ENCODE measurements at regions not wholly inside any gene's neighbourhood (a gene's known extent, or its start where the extent isn't known, plus 50 kb on each side); places are given as distances from the start of the nearest gene placed in this dataset.

- H3K36me3 ChIP-seq, result no peaks in the 10 kb centered on the region
- H3K9me3 ChIP-seq, result no peaks in the 10 kb centered on the region
- H3K27me3 ChIP-seq (replicated peaks; ENCODE audit: insufficient read depth), result no peaks in the 10 kb centered on the region
- no peak overlapping the region for H3K4me3 ChIP-seq
- H3K4me1 ChIP-seq (ENCODE audit: control insufficient read depth in 1 of 2, low read depth in 2 of 2), result no peaks in the 10 kb centered on the region
- ATAC-seq (ENCODE audit: insufficient number of reproducible peaks, low FRiP score, low read depth) (no peak), DNase-seq (ENCODE audit: low spot score) (no peak)
- TF ChIP-seq CTCF (IDR thresholded peaks at IDR 0.05), result no peak
- no peak overlapping the region for H3K27ac ChIP-seq
These were observed 754.7 kb downstream of the DTWD2 start for GRCh38 chr5:118233606-118234005.

- Histone ChIP-seq H3K4me1 (ENCODE audit: control insufficient read depth in 1 of 2, low read depth in 2 of 2) (no peaks in the 10 kb centered on the region), H3K27ac (no peak overlapping the region), H3K36me3 (no peaks in the 10 kb centered on the region), H3K4me3 (no peak overlapping the region), H3K9me3 (no peaks in the 10 kb centered on the region), H3K27me3 (replicated peaks; ENCODE audit: insufficient read depth) (no peaks in the 10 kb centered on the region)
- DNase-seq (ENCODE audit: low spot score) (no peak), ATAC-seq (ENCODE audit: insufficient number of reproducible peaks, low FRiP score, low read depth) (no peak)
- TF ChIP-seq CTCF (IDR thresholded peaks at IDR 0.05), result no peak
These were observed 759.9 kb downstream of the DTWD2 start for GRCh38 chr5:118228489-118228888.

GRCh38 chr5:118224546-118224945 is 763.8 kb downstream of the DTWD2 start:
- Histone ChIP-seq H3K4me1 (ENCODE audit: control insufficient read depth in 1 of 2, low read depth in 2 of 2) (no peaks in the 10 kb centered on the region), H3K27ac (no peak overlapping the region), H3K4me3 (no peak overlapping the region), H3K27me3 (replicated peaks; ENCODE audit: insufficient read depth) (no peaks in the 10 kb centered on the region), H3K36me3 (no peaks in the 10 kb centered on the region), H3K9me3 (no peaks in the 10 kb centered on the region)
- DNase-seq (ENCODE audit: low spot score) (no peak), ATAC-seq (ENCODE audit: insufficient number of reproducible peaks, low FRiP score, low read depth) (no peak)
- TF ChIP-seq CTCF (IDR thresholded peaks at IDR 0.05), result no peak

- no peak for TF ChIP-seq CTCF (IDR thresholded peaks at IDR 0.05)
- Histone ChIP-seq H3K27me3 (replicated peaks; ENCODE audit: insufficient read depth) (no peaks in the 10 kb centered on the region), H3K9me3 (no peaks in the 10 kb centered on the region), H3K36me3 (no peaks in the 10 kb centered on the region), H3K4me3 (no peak overlapping the region), H3K4me1 (ENCODE audit: control insufficient read depth in 1 of 2, low read depth in 2 of 2) (no peaks in the 10 kb centered on the region), H3K27ac (no peak overlapping the region)
- DNase-seq (ENCODE audit: low spot score), result no peak
- no peak for ATAC-seq (ENCODE audit: insufficient number of reproducible peaks, low FRiP score, low read depth)
These were observed 767.7 kb downstream of the DTWD2 start for GRCh38 chr5:118220556-118221195.

DNA sequence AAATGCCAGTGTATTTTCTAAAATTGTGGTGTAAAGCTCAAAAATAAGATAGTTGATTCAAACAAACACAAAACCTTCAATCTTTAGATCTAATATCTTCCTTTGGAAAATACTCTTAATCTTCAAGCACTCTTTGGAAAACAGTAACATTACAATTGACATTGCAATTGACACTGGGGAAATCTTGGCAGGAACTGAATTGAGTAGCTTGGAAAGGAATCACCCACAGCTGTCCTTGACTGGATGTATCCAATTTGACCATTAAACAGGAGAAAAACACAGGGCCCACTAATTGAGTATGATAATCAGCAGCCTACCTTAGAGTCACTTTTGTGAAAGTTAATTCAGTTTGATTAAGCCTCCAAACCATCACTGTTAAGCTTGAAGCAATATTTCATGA is 776.7 kb downstream of the DTWD2 start:
- no peaks in the 10 kb centered on the region for H3K27me3 ChIP-seq (replicated peaks; ENCODE audit: insufficient read depth)
- H3K4me3 ChIP-seq, result no peak overlapping the region
- no peak for TF ChIP-seq CTCF (IDR thresholded peaks at IDR 0.05)
- ATAC-seq (ENCODE audit: insufficient number of reproducible peaks, low FRiP score, low read depth) (no peak), DNase-seq (ENCODE audit: low spot score) (no peak)
- H3K4me1 ChIP-seq (ENCODE audit: control insufficient read depth in 1 of 2, low read depth in 2 of 2), result no peaks in the 10 kb centered on the region
- H3K27ac ChIP-seq, result no peak overlapping the region
- H3K9me3 ChIP-seq, result peaks cover 11% of the 10 kb centered on the region
- no peaks in the 10 kb centered on the region for H3K36me3 ChIP-seq

Measured in thoracic aorta (tissue), 2 donors.